ENCODE measurements at regions not wholly inside any gene's neighbourhood (a gene's known extent, or its start where the extent isn't known, plus 50 kb on each side); places are given as distances from the start of the nearest gene placed in this dataset.

- no peak overlapping the region for H3K27ac ChIP-seq
- H3K36me3 ChIP-seq, result no peaks in the 10 kb centered on the region
- intact Hi-C loops (cut with DNase I; ENCODE audit: low total_unique reads), result no loop called here
- H3K4me1 ChIP-seq, result no peaks in the 10 kb centered on the region
- no peaks in the 10 kb centered on the region for H3K9me3 ChIP-seq
- no peak for DNase-seq
- no peak for TF ChIP-seq CTCF (IDR thresholded peaks at IDR 0.05)
- H3K27me3 ChIP-seq, result no peaks in the 10 kb centered on the region
- H3K4me3 ChIP-seq, result no peak overlapping the region
Observed at GRCh38 chr17:70871180-70871818, 702.0 kb downstream of the KCNJ2 start.

GRCh38 chr17:70872103-70872502, 702.8 kb downstream of the KCNJ2 start:
- no peak overlapping the region for H3K4me3 ChIP-seq
- H3K27ac ChIP-seq, result no peak overlapping the region
- H3K27me3 ChIP-seq, result no peaks in the 10 kb centered on the region
- intact Hi-C loops (cut with DNase I; ENCODE audit: low total_unique reads), result no loop called here
- H3K9me3 ChIP-seq, result no peaks in the 10 kb centered on the region
- H3K4me1 ChIP-seq, result no peaks in the 10 kb centered on the region
- H3K36me3 ChIP-seq, result no peaks in the 10 kb centered on the region
- TF ChIP-seq CTCF (IDR thresholded peaks at IDR 0.05), result no peak
- no peak for DNase-seq

- no peaks in the 10 kb centered on the region for H3K27me3 ChIP-seq
- no peaks in the 10 kb centered on the region for H3K9me3 ChIP-seq
- TF ChIP-seq CTCF (IDR thresholded peaks at IDR 0.05), result no peak
- no peak for DNase-seq
- intact Hi-C loops (cut with DNase I; ENCODE audit: low total_unique reads), result no loop called here
- H3K27ac ChIP-seq, result no peak overlapping the region
- H3K4me1 ChIP-seq, result no peaks in the 10 kb centered on the region
- no peak overlapping the region for H3K4me3 ChIP-seq
- H3K36me3 ChIP-seq, result no peaks in the 10 kb centered on the region
Observed at GRCh38 chr17:70875729-70876310, 706.5 kb downstream of the KCNJ2 start.

GRCh38 chr17:70878879-70879278, 709.5 kb downstream of the KCNJ2 start:
- no peak for TF ChIP-seq CTCF (IDR thresholded peaks at IDR 0.05)
- Histone ChIP-seq H3K36me3 (no peaks in the 10 kb centered on the region), H3K27me3 (no peaks in the 10 kb centered on the region), H3K4me1 (no peaks in the 10 kb centered on the region), H3K4me3 (no peak overlapping the region), H3K9me3 (no peaks in the 10 kb centered on the region), H3K27ac (no peak overlapping the region)
- intact Hi-C loops (cut with DNase I; ENCODE audit: low total_unique reads), result no loop called here
- DNase-seq, result no peak

GRCh38 chr17:70879401-70879800, 710.1 kb downstream of the KCNJ2 start:
- intact Hi-C loops (cut with DNase I; ENCODE audit: low total_unique reads), result no loop called here
- no peak for DNase-seq
- no peak for TF ChIP-seq CTCF (IDR thresholded peaks at IDR 0.05)

More at GRCh38 chr17:70879401-70879800, 710.1 kb downstream of the KCNJ2 start:
- no peaks in the 10 kb centered on the region for H3K9me3 ChIP-seq
- H3K27me3 ChIP-seq, result no peaks in the 10 kb centered on the region
- no peaks in the 10 kb centered on the region for H3K4me1 ChIP-seq
- H3K4me3 ChIP-seq, result no peak overlapping the region
- H3K36me3 ChIP-seq, result no peaks in the 10 kb centered on the region
- no peak overlapping the region for H3K27ac ChIP-seq

Measured in tibial artery (tissue), 4 donors.